HCT116 (cell line): ENCODE measurements at regions not wholly inside any gene's neighbourhood (a gene's known extent, or its start where the extent isn't known, plus 50 kb on each side); places are given as distances from the start of the nearest gene placed in this dataset.

ENCODE experiments used
- ATAC-seq: fragments of 200-7000 bp; cut with Tn5 transposase; 2 replicates; pipeline ENCODE4 v1.9.1; 2020; ENCODE audit warnings: mild to moderate bottlenecking, moderate library complexity
- BruUV-seq: library from RNA; stranded (reverse); fragments of 400-500 nt; replicated peaks from 2 replicates; lab custom pipeline; 2021; lab: Mats Ljungman, UMichigan
- CTCF ChIA-PET: fragments of 300-600 bp; sonication (Branson Sonifier 250); formaldehyde crosslinking; loops from one replicate; lab custom pipeline; 2021; ENCODE audit warnings: antibody characterized with exemption; lab: Charles Lee
- POLR2A ChIA-PET: fragments of 300-600, 350-600 bp; sonication (Branson Sonifier 250); formaldehyde crosslinking; loops from one replicate; lab custom pipeline; 2021; ENCODE audit warnings: antibody characterized with exemption; lab: Charles Lee
- RAD21 ChIA-PET, 2 experiments: fragments of 300-600 bp; sonication (Branson Sonifier 250); formaldehyde crosslinking; loops; one replicate each; lab custom pipeline; 2023; ENCODE audit warnings: low total read pairs in 2 of 2; ENCODE audit not compliant: uncharacterized antibody in 2 of 2, unreplicated experiment in 2 of 2, low non-redundant PET in 1 of 2; lab: Charles Lee
- DNase-seq: peaks from one replicate; pipeline ENCODE4 v3.0.0-alpha.2; 2010; ENCODE audit warnings: low read depth, low spot score
- H2AFZ ChIP-seq: fragments of 200-600 bp; shearing (Covaris generic), sonication (generic); 2 replicates; pipeline ENCODE4 v1.6.1; 2017; ENCODE audit warnings: low read depth, mixed run types, mixed read lengths, antibody characterized with exemption, low read length; ENCODE audit not compliant: poor library complexity, severe bottlenecking
- H3K27ac ChIP-seq: 2 replicates; pipeline ENCODE4 v1.5.1; 2012; ENCODE audit warnings: low read depth, low read length
- H3K27me3 ChIP-seq: fragments of 200-600 bp; sonication (generic); 2 replicates; pipeline ENCODE4 v1.6.1; 2016; ENCODE audit warnings: mixed run types, low read length, mixed read lengths; ENCODE audit not compliant: insufficient read depth
- H3K36me3 ChIP-seq, 2 experiments: fragments of 200-500 bp in 1 of 2; fragments of 200-600 bp in 1 of 2; sonication (Bioruptor generic) in 1 of 2; sonication (generic) in 1 of 2; 2 replicates each; pipeline versions ENCODE4 v1.5.1 to v1.6.1; 2014 to 2016; ENCODE audit warnings: low read length in 2 of 2, inconsistent platforms in 1 of 2, mixed read lengths in 1 of 2, mixed run types in 1 of 2; ENCODE audit not compliant: insufficient read depth in 2 of 2, control insufficient read depth in 1 of 2
- H3K4me1 ChIP-seq, 2 experiments: fragments of 200-600 bp in 1 of 2; sonication (generic) in 1 of 2; 2 replicates each; pipeline versions ENCODE4 v1.5.1 to v1.6.1; 2012 to 2017; ENCODE audit warnings: low read length in 2 of 2, inconsistent platforms in 1 of 2, mild to moderate bottlenecking in 1 of 2, mixed read lengths in 1 of 2, mixed run types in 1 of 2, moderate library complexity in 1 of 2; ENCODE audit not compliant: insufficient read depth in 2 of 2, control insufficient read depth in 1 of 2
- H3K4me2 ChIP-seq: fragments of 200-600 bp; sonication (generic); 2 replicates; pipeline ENCODE4 v1.6.1; 2017; ENCODE audit warnings: mixed run types, low read length, mixed read lengths
- H3K4me3 ChIP-seq, 2 experiments: fragments of 200-600 bp in 1 of 2; sonication (generic) in 1 of 2; replicated peaks in 1 of 2; 2 replicates each; pipeline ENCODE4 v1.5.1; 2011 to 2016; ENCODE audit warnings: low read length in 2 of 2, control low read depth in 1 of 2, low read depth in 1 of 2, mild to moderate bottlenecking in 1 of 2, mixed read lengths in 1 of 2, mixed run types in 1 of 2
- H3K79me2 ChIP-seq: fragments of 200-600 bp; sonication (generic); 2 replicates; pipeline ENCODE4 v1.6.1; 2017; ENCODE audit warnings: mild to moderate bottlenecking, mixed run types, low read length, moderate library complexity, mixed read lengths; ENCODE audit not compliant: insufficient read depth
- H3K9ac ChIP-seq: fragments of 200-600 bp; sonication (generic); 2 replicates; pipeline ENCODE4 v1.6.1; 2016; ENCODE audit warnings: low read length, mixed read lengths
- H3K9me2 ChIP-seq: fragments of 200-600 bp; sonication (generic), shearing (Covaris generic); 2 replicates; pipeline ENCODE4 v1.6.1; 2017; ENCODE audit warnings: mixed run types, mild to moderate bottlenecking, moderate library complexity; ENCODE audit not compliant: insufficient read depth
- H3K9me3 ChIP-seq, 2 experiments: fragments of 200-500 bp in 1 of 2; fragments of 200-600 bp in 1 of 2; sonication (Bioruptor generic) in 1 of 2; sonication (generic) in 1 of 2; 2 replicates each; pipeline ENCODE4 v1.6.1; 2014 to 2017; ENCODE audit warnings: low read length in 2 of 2, mixed read lengths in 2 of 2, inconsistent platforms in 1 of 2, low read depth in 1 of 2, mild to moderate bottlenecking in 1 of 2, mixed run types in 1 of 2, moderate library complexity in 1 of 2; ENCODE audit not compliant: control insufficient read depth in 1 of 2, insufficient read depth in 1 of 2
- H4K20me1 ChIP-seq: fragments of 200-600 bp; sonication (generic), shearing (Covaris generic); 2 replicates; pipeline ENCODE4 v1.6.1; 2017; ENCODE audit warnings: mixed run types, mild to moderate bottlenecking, moderate library complexity; ENCODE audit not compliant: insufficient read depth
- ATF3 ChIP-seq: IDR thresholded peaks from 2 replicates; pipeline ENCODE4 v1.6.1; 2012
- CEBPB ChIP-seq: IDR thresholded peaks from 2 replicates; pipeline ENCODE4 v1.6.1; 2012; ENCODE audit warnings: low read depth
- CTCF ChIP-seq, 3 experiments: fragments of 200-600 bp in 1 of 3; sonication (generic) in 1 of 3; IDR thresholded peaks in 2 of 3; conservative IDR thresholded peaks in 1 of 3; 2 replicates each; pipeline ENCODE4 v1.5.1; 2012 to 2017; ENCODE audit warnings: low read depth in 2 of 3, low read length in 2 of 3, antibody characterized with exemption in 1 of 3, borderline replicate concordance in 1 of 3, control low read depth in 1 of 3, mild to moderate bottlenecking in 1 of 3, mixed read lengths in 1 of 3, mixed run types in 1 of 3, moderate library complexity in 1 of 3; ENCODE audit not compliant: insufficient read depth in 1 of 3
- EGR1 ChIP-seq: IDR thresholded peaks from 2 replicates; pipeline ENCODE4 v1.6.1; 2012; ENCODE audit warnings: low read depth
- ELF1 ChIP-seq: IDR thresholded peaks from 2 replicates; pipeline ENCODE4 v1.6.1; 2012; ENCODE audit warnings: low read depth, borderline replicate concordance
- EZH2 ChIP-seq: fragments of 200-600 bp; sonication (generic); IDR thresholded peaks from 2 replicates; pipeline ENCODE4 v1.6.1; 2017; ENCODE audit warnings: antibody characterized with exemption, mixed run types
- EZH2phosphoT487 ChIP-seq: fragments of 200-600 bp; IDR thresholded peaks from 2 replicates; pipeline ENCODE4 v1.6.1; 2018; ENCODE audit warnings: antibody characterized with exemption, borderline replicate concordance
- FOSL1 ChIP-seq: IDR thresholded peaks from 2 replicates; pipeline ENCODE4 v1.6.1; 2012; ENCODE audit warnings: low read depth
- JUND ChIP-seq: IDR thresholded peaks from 2 replicates; pipeline ENCODE4 v1.6.1; 2012
- MAX ChIP-seq: IDR thresholded peaks from 2 replicates; pipeline ENCODE4 v1.6.1; 2012
- POLR2A ChIP-seq: IDR thresholded peaks from 2 replicates; pipeline ENCODE4 v1.7.0; 2011; ENCODE audit warnings: borderline replicate concordance; ENCODE audit not compliant: insufficient read depth, insufficient read length; ENCODE audit errors: extremely low read depth
- POLR2AphosphoS5 ChIP-seq: IDR thresholded peaks from 2 replicates; pipeline ENCODE4 v1.6.1; 2011; ENCODE audit warnings: mild to moderate bottlenecking, low read depth, low read length, moderate library complexity
- REST ChIP-seq: IDR thresholded peaks from 2 replicates; pipeline ENCODE4 v1.6.1; 2012; ENCODE audit warnings: low read depth
- SP1 ChIP-seq: IDR thresholded peaks from 2 replicates; pipeline ENCODE4 v1.6.1; 2012; ENCODE audit warnings: low read depth
- ZBTB33 ChIP-seq: IDR thresholded peaks from 2 replicates; pipeline ENCODE4 v1.6.1; 2011; ENCODE audit warnings: mild to moderate bottlenecking, low read length, moderate library complexity; ENCODE audit not compliant: insufficient replicate concordance; ENCODE audit errors: extremely low read depth
- ZFX ChIP-seq: fragments of 450-650 bp; IDR thresholded peaks from 2 replicates; pipeline ENCODE4 v1.6.1; 2017
- intact Hi-C: fragments of 100-400 bp; cut with micrococcal nuclease; formaldehyde crosslinking; loops from 2 replicates; pipeline ENCODE4 v1.10.0; 2022

GRCh38 chr6:170086639-170087420 lies 204.0 kb downstream of the DLL1 start:
- no peaks in the 10 kb centered on the region for H3K4me1 ChIP-seq
- ChIA-PET POLR2A (no interaction called here), RAD21 (no interaction called here), CTCF (no interaction called here)
- H4K20me1 ChIP-seq, result no peaks in the 10 kb centered on the region
- DNase-seq, result no peak
- H2AFZ ChIP-seq, result no peak overlapping the region
- H3K36me3 ChIP-seq, result no peaks in the 10 kb centered on the region
- no peaks in the 10 kb centered on the region for H3K9me3 ChIP-seq
- no peak overlapping the region for H3K9ac ChIP-seq
- no peaks in the 10 kb centered on the region for H3K9me2 ChIP-seq
- H3K4me2 ChIP-seq, result no peak overlapping the region
- no peak for TF ChIP-seq ATF3
- no peak for TF ChIP-seq CTCF (IDR thresholded peaks at IDR 0.05 in 2 of 3, conservative IDR thresholded peaks at IDR 0.05 in 1 of 3; ENCODE audit: borderline replicate concordance in 1 of 3, insufficient read depth in 1 of 3, low read depth in 2 of 3, low read length in 2 of 3)
- TF ChIP-seq POLR2AphosphoS5, result no peak
- TF ChIP-seq ELF1, result no peak
- TF ChIP-seq EZH2, result no peak
- TF ChIP-seq FOSL1, result no peak
- TF ChIP-seq MAX, result no peak
- no peak for TF ChIP-seq JUND
- no peak for TF ChIP-seq ZFX
- TF ChIP-seq EZH2phosphoT487, result no peak
- no peak for TF ChIP-seq CEBPB
- TF ChIP-seq EGR1, result no peak
- TF ChIP-seq POLR2A, result no peak
- no peak for TF ChIP-seq ZBTB33
- TF ChIP-seq SP1, result no peak
- TF ChIP-seq REST, result no peak
- no peak for ATAC-seq
- H3K79me2 ChIP-seq, result no peaks in the 10 kb centered on the region
- H3K27ac ChIP-seq, result no peak overlapping the region
- intact Hi-C loops, result no loop called here
- no peaks in the 10 kb centered on the region for H3K27me3 ChIP-seq
- H3K4me3 ChIP-seq, result no peak overlapping the region
- BruUV-seq, result no TSS peak
